WTC11 (cell line): ENCODE measurements at regions not wholly inside any gene's neighbourhood (a gene's known extent, or its start where the extent isn't known, plus 50 kb on each side); places are given as distances from the start of the nearest gene placed in this dataset.

Experiments
- ATAC-seq: fragments of 200-7000 bp; cut with Tn5 transposase; 2 replicates; pipeline ENCODE4 v1.10.0; 2021; ENCODE audit warnings: mild to moderate bottlenecking, moderate library complexity
- CTCF ChIA-PET: fragments of 300-600 bp; sonication (Branson Sonifier 250); formaldehyde crosslinking; loops from one replicate; lab custom pipeline; 2021; ENCODE audit warnings: antibody characterized with exemption; lab: Charles Lee
- POLR2A ChIA-PET: fragments of 350-600 bp; sonication (Branson Sonifier 250); formaldehyde crosslinking; loops from one replicate; lab custom pipeline; 2021; ENCODE audit warnings: antibody characterized with exemption; lab: Charles Lee
- DNase-seq: peaks from one replicate; pipeline ENCODE4 v3.0.0; 2021; ENCODE audit warnings: low spot score
- H3K27ac Mint-ChIP-seq: 2 replicates; pipeline ENCODE4 v1.8.0; 2021; ENCODE audit warnings: mixed read lengths
- H3K27me3 Mint-ChIP-seq: 2 replicates; pipeline ENCODE4 v1.8.0; 2021; ENCODE audit warnings: low read depth, mild to moderate bottlenecking, moderate library complexity, mixed read lengths
- H3K36me3 Mint-ChIP-seq: 2 replicates; pipeline ENCODE4 v1.8.0; 2021; ENCODE audit warnings: mixed read lengths
- H3K4me1 Mint-ChIP-seq: 2 replicates; pipeline ENCODE4 v1.8.0; 2022; ENCODE audit warnings: mixed read lengths
- H3K4me3 Mint-ChIP-seq: 2 replicates; pipeline ENCODE4 v1.8.0; 2021; ENCODE audit warnings: mild to moderate bottlenecking, moderate library complexity, mixed read lengths
- H3K9me3 Mint-ChIP-seq: 2 replicates; pipeline ENCODE4 v1.8.0; 2021; ENCODE audit warnings: mixed read lengths
- AR ChIP-seq: fragments of 250-450 bp; sonication (Bioruptor Pico); IDR thresholded peaks from 2 replicates; pipeline ENCODE4 v1.9.0; 2021; ENCODE audit warnings: mild to moderate bottlenecking
- ARID4B ChIP-seq: sonication (generic); formaldehyde crosslinking; IDR thresholded peaks from 2 replicates; pipeline ENCODE4 v1.8.0; 2023; ENCODE audit warnings: missing genetic modification reagents, mild to moderate bottlenecking, borderline replicate concordance
- ATF6 ChIP-seq: sonication (generic); formaldehyde crosslinking; IDR thresholded peaks from 2 replicates; pipeline ENCODE4 v1.8.1; 2023; ENCODE audit warnings: mild to moderate bottlenecking, missing genetic modification reagents
- CBFB ChIP-seq: sonication (generic); formaldehyde crosslinking; IDR thresholded peaks from 2 replicates; pipeline ENCODE4 v1.8.1; 2022; ENCODE audit warnings: mild to moderate bottlenecking, low read depth, missing genetic modification reagents
- E2F1 ChIP-seq: sonication (generic); formaldehyde crosslinking; IDR thresholded peaks from 2 replicates; pipeline ENCODE4 v1.8.0; 2022; ENCODE audit warnings: mild to moderate bottlenecking, missing genetic modification reagents
- E2F4 ChIP-seq: sonication (generic); formaldehyde crosslinking; IDR thresholded peaks from 2 replicates; pipeline ENCODE4 v1.8.1; 2022; ENCODE audit warnings: low read depth, mild to moderate bottlenecking, moderate library complexity, missing genetic modification reagents, borderline replicate concordance
- ELF4 ChIP-seq: sonication (generic); formaldehyde crosslinking; IDR thresholded peaks from 2 replicates; pipeline ENCODE4 v1.8.1; 2022; ENCODE audit warnings: low read depth, mild to moderate bottlenecking, moderate library complexity, missing genetic modification reagents
- EMX1 ChIP-seq: fragments of 250-450 bp; sonication (Bioruptor Pico); IDR thresholded peaks from 2 replicates; pipeline ENCODE4 v1.8.0; 2021; ENCODE audit warnings: mild to moderate bottlenecking
- FOXJ3 ChIP-seq: sonication (generic); formaldehyde crosslinking; IDR thresholded peaks from 2 replicates; pipeline ENCODE4 v1.9.0; 2021; ENCODE audit warnings: missing genetic modification reagents, mild to moderate bottlenecking, borderline replicate concordance
- MAX ChIP-seq: sonication (generic); formaldehyde crosslinking; IDR thresholded peaks from 2 replicates; pipeline ENCODE4 v1.8.0; 2022; ENCODE audit warnings: mild to moderate bottlenecking, missing genetic modification reagents
- MXD4 ChIP-seq: fragments of 250-450 bp; sonication (Bioruptor Pico); IDR thresholded peaks from 2 replicates; pipeline ENCODE4 v1.8.0; 2021; ENCODE audit warnings: mild to moderate bottlenecking, moderate library complexity, borderline replicate concordance
- NFE2L1 ChIP-seq: sonication (generic); formaldehyde crosslinking; IDR thresholded peaks from 2 replicates; pipeline ENCODE4 v1.8.1; 2023; ENCODE audit warnings: missing genetic modification reagents
- SOX15 ChIP-seq: fragments of 250-450 bp; sonication (Bioruptor Pico); IDR thresholded peaks from 2 replicates; pipeline ENCODE4 v1.9.0; 2021; ENCODE audit warnings: mild to moderate bottlenecking
- ZBTB21 ChIP-seq: sonication (generic); formaldehyde crosslinking; IDR thresholded peaks from 2 replicates; pipeline ENCODE4 v1.8.1; 2023; ENCODE audit warnings: mild to moderate bottlenecking, missing genetic modification reagents, borderline replicate concordance
- ZNF121 ChIP-seq: sonication (generic); formaldehyde crosslinking; IDR thresholded peaks from 2 replicates; pipeline ENCODE4 v1.8.0; 2023; ENCODE audit warnings: missing genetic modification reagents
- ZSCAN18 ChIP-seq: fragments of 250-450 bp; sonication (Bioruptor Pico); IDR thresholded peaks from 2 replicates; pipeline ENCODE4 v2.1.2; 2022; ENCODE audit warnings: mild to moderate bottlenecking, moderate library complexity

GRCh38 chr7:110569486-110570205 lies 521.3 kb upstream of the LRRN3 start:
- ATAC-seq = no peak
- H3K9me3 Mint-ChIP-seq = peaks cover 4% of the 10 kb centered on the region; the same call in 1 of the 2 replicates
- TF ChIP-seq NFE2L1 (CRISPR knock-in tag) (no peak), SOX15 (no peak), MAX (CRISPR knock-in tag) (no peak), ZNF121 (CRISPR knock-in tag) (no peak), CBFB (CRISPR knock-in tag) (no peak), EMX1 (CRISPR knock-in tag) (no peak), ATF6 (CRISPR knock-in tag) (no peak), ELF4 (CRISPR knock-in tag) (no peak), ARID4B (no peak), MXD4 (no peak), AR (CRISPR knock-in tag) (no peak), ZBTB21 (CRISPR knock-in tag) (no peak), FOXJ3 (CRISPR knock-in tag) (no peak), E2F1 (no peak), ZSCAN18 (CRISPR knock-in tag) (no peak), E2F4 (no peak)
- no peaks in the 10 kb centered on the region for H3K27me3 Mint-ChIP-seq
- H3K4me3 Mint-ChIP-seq = no peak overlapping the region
- peaks cover 5% of the 10 kb centered on the region for H3K4me1 Mint-ChIP-seq
- H3K36me3 Mint-ChIP-seq = no peaks in the 10 kb centered on the region
- DNase-seq = no peak
- ChIA-PET POLR2A (no interaction called here), CTCF (no interaction called here)
- H3K27ac Mint-ChIP-seq = no peak overlapping the region
